ENCODE measurements at regions not wholly inside any gene's neighbourhood (a gene's known extent, or its start where the extent isn't known, plus 50 kb on each side); places are given as distances from the start of the nearest gene placed in this dataset.

GRCh38 chr3:31413515-31413914, 119.2 kb upstream of the STT3B start:
- H3K9me3 ChIP-seq, result no peaks in the 10 kb centered on the region
- H3K4me3 ChIP-seq, result no peak overlapping the region
- TF ChIP-seq POLR2A (IDR thresholded peaks at IDR 0.05), result no peak
- no peak for TF ChIP-seq CTCF (IDR thresholded peaks at IDR 0.05)
- no peaks in the 10 kb centered on the region for H3K36me3 ChIP-seq
- no peaks in the 10 kb centered on the region for H3K27me3 ChIP-seq
- intact Hi-C loops (cut with DNase I), result no loop called here
- H3K4me1 ChIP-seq (ENCODE audit: insufficient read depth), result peaks cover 3% of the 10 kb centered on the region
- no peak for DNase-seq
- no peak overlapping the region for H3K27ac ChIP-seq

- Histone ChIP-seq H3K9me3 (no peaks in the 10 kb centered on the region), H3K4me3 (no peak overlapping the region), H3K27ac (no peak overlapping the region), H3K27me3 (no peaks in the 10 kb centered on the region), H3K36me3 (no peaks in the 10 kb centered on the region), H3K4me1 (ENCODE audit: insufficient read depth) (peaks cover 3% of the 10 kb centered on the region)
- intact Hi-C loops (cut with DNase I), result no loop called here
- TF ChIP-seq POLR2A (IDR thresholded peaks at IDR 0.05) (no peak), EP300 (IDR thresholded peaks at IDR 0.05) (no peak), CTCF (IDR thresholded peaks at IDR 0.05) (no peak)
- 75 to 82% (median 78%) methylated on average over 4 of the region's 4 CpGs for WGBS, 3 donors
- no peak for DNase-seq
Observed at GRCh38 chr3:31416980-31417379, 115.7 kb upstream of the STT3B start.

GRCh38 chr3:31417486-31417885, 115.2 kb upstream of the STT3B start:
- Histone ChIP-seq H3K4me1 (ENCODE audit: insufficient read depth) (peaks cover 3% of the 10 kb centered on the region), H3K9me3 (no peaks in the 10 kb centered on the region), H3K4me3 (no peak overlapping the region), H3K36me3 (no peaks in the 10 kb centered on the region), H3K27me3 (no peaks in the 10 kb centered on the region), H3K27ac (no peak overlapping the region)
- 91 to 95% (median 94%) methylated on average over 1 of the region's 1 CpG for WGBS, 3 donors
- no peak for DNase-seq
- intact Hi-C loops (cut with DNase I), result no loop called here
- TF ChIP-seq EP300 (IDR thresholded peaks at IDR 0.05), result no peak
- TF ChIP-seq POLR2A (IDR thresholded peaks at IDR 0.05), result no peak
- no peak for TF ChIP-seq CTCF (IDR thresholded peaks at IDR 0.05)

- intact Hi-C loops (cut with DNase I), result no loop called here
- WGBS, 3 donors, result 88 to 90% (median 89%) methylated on average over 4 of the region's 4 CpGs
- no peak for DNase-seq
Observed at GRCh38 chr3:31420311-31420710, 112.4 kb upstream of the STT3B start.

More at GRCh38 chr3:31420311-31420710, 112.4 kb upstream of the STT3B start:
- no peak overlapping the region for H3K27ac ChIP-seq
- TF ChIP-seq CTCF (IDR thresholded peaks at IDR 0.05) (no peak), EP300 (IDR thresholded peaks at IDR 0.05) (no peak), POLR2A (IDR thresholded peaks at IDR 0.05) (no peak)
- H3K9me3 ChIP-seq, result no peaks in the 10 kb centered on the region
- H3K4me3 ChIP-seq, result no peak overlapping the region
- peaks cover 13% of the 10 kb centered on the region for H3K4me1 ChIP-seq (ENCODE audit: insufficient read depth)
- H3K36me3 ChIP-seq, result no peaks in the 10 kb centered on the region
- no peaks in the 10 kb centered on the region for H3K27me3 ChIP-seq
